Nephron (organoid): ENCODE measurements at regions not wholly inside any gene's neighbourhood (a gene's known extent, or its start where the extent isn't known, plus 50 kb on each side); places are given as distances from the start of the nearest gene placed in this dataset.
"Not testable (repeated sequence)": the region's sequence is repeated elsewhere in the genome, so short reads cannot be mapped to it uniquely, and the experiment has no call there.

Experiments
- H3K27ac Mint-ChIP-seq, 3 experiments: 2 replicates each; pipeline ENCODE4 v1.8.0; 2020; ENCODE audit warnings: mixed read lengths in 3 of 3, mild to moderate bottlenecking in 2 of 3, moderate library complexity in 1 of 3
- H3K27me3 Mint-ChIP-seq: 2 replicates; pipeline ENCODE4 v1.8.0; 2021; ENCODE audit warnings: low read depth, mild to moderate bottlenecking, moderate library complexity, mixed read lengths
- H3K36me3 Mint-ChIP-seq: 2 replicates; pipeline ENCODE4 v1.8.0; 2020; ENCODE audit warnings: low read depth, mixed read lengths
- H3K4me1 Mint-ChIP-seq: 2 replicates; pipeline ENCODE4 v1.8.0; 2020; ENCODE audit warnings: mixed read lengths
- H3K4me3 Mint-ChIP-seq, 3 experiments: 2 replicates each; pipeline ENCODE4 v1.8.0; 2020; ENCODE audit warnings: mild to moderate bottlenecking in 3 of 3, mixed read lengths in 3 of 3, moderate library complexity in 2 of 3
- H3K9me3 Mint-ChIP-seq: 2 replicates; pipeline ENCODE4 v1.8.0; 2020; ENCODE audit warnings: mixed read lengths
- CTCF ChIP-seq, 3 experiments: fragments of 200-600 bp; sonication (generic); IDR thresholded peaks; one replicate each; pipeline ENCODE4 v1.5.0; 2021; ENCODE audit warnings: antibody characterized with exemption in 3 of 3; ENCODE audit not compliant: unreplicated experiment in 3 of 3

DNA sequence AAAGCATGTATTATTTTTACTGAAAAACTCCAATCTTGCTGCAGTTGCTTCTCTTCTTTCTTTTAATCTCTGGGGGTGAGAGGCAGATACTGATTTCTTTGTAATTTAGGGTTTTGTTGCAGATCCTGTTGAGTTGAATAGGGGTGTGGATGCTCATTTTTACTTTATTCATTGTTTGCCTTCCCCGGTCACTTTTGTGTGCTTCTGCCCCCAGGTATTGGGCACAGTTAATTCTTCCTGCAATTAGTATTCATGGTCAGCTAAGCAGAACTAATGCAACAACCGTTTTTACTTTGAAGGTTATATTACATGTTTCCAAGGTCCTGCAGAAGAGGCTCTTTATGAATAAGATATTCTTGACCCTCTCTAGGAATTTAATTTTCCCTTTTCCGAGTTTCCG, 96.4 kb downstream of the BUB3 start:
- TF ChIP-seq CTCF (IDR thresholded peaks at IDR 0.05; ENCODE audit: unreplicated experiment in 3 of 3), result no peak
- Mint-ChIP-seq H3K27me3 (no peaks in the 10 kb centered on the region), H3K36me3 (no peaks in the 10 kb centered on the region), H3K27ac (no peak overlapping the region), H3K9me3 (no peaks in the 10 kb centered on the region), H3K4me1 (peaks cover 4% of the 10 kb centered on the region), H3K4me3 (no peak overlapping the region)

DNA sequence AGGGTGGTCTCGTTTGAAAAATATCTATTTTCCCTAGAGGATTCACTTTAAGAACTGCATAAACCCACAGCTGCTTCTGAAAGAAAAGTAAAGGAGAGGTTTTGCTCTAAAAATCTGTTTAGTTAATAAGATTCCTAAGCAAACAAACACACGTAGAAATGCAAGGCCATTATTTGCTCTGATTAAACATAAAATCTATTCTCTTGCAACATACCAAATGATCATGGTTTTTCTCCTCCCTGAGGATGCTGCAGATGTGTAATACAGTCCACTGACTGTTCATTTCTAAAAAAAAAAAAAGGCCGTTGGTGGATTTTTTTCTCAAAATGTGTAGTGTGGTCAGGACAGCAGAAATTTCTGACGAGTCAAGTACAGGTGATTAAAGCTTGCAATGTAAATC, 98.6 kb downstream of the BUB3 start:
- no peak for TF ChIP-seq CTCF (IDR thresholded peaks at IDR 0.05; ENCODE audit: unreplicated experiment in 3 of 3)
- peaks cover 4% of the 10 kb centered on the region for H3K4me1 Mint-ChIP-seq
- no peaks in the 10 kb centered on the region for H3K36me3 Mint-ChIP-seq
- H3K27ac Mint-ChIP-seq, result no peak overlapping the region
- H3K27me3 Mint-ChIP-seq, result no peaks in the 10 kb centered on the region
- H3K9me3 Mint-ChIP-seq, result no peaks in the 10 kb centered on the region
- H3K4me3 Mint-ChIP-seq, result no peak overlapping the region

DNA sequence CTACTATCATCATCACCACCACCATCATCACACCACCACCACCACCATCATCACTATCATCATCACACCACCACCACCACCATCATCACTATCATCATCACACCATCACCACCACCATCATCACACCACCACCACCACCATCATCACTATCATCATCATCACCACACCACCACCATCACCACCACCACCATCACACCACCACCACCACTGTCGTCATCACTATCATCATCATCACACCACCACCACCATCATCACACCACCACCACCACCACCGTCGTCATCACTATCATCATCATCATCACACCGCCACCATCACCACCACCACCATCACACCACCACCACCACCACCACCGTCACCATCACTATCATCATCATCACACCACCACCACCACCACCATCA, 100.1 kb downstream of the BUB3 start:
- H3K36me3 Mint-ChIP-seq, H3K9me3 Mint-ChIP-seq, H3K27me3 Mint-ChIP-seq, H3K4me3 Mint-ChIP-seq, H3K4me1 Mint-ChIP-seq, H3K27ac Mint-ChIP-seq: not testable (repeated sequence)

GRCh38 chr10:123257904-123258456, 103.8 kb downstream of the BUB3 start:
- H3K4me3 Mint-ChIP-seq, result no peak overlapping the region
- no peak overlapping the region for H3K27ac Mint-ChIP-seq
- H3K4me1 Mint-ChIP-seq, result no peaks in the 10 kb centered on the region
- H3K9me3 Mint-ChIP-seq, result no peaks in the 10 kb centered on the region
- H3K36me3 Mint-ChIP-seq, result no peaks in the 10 kb centered on the region
- H3K27me3 Mint-ChIP-seq, result peaks cover 5% of the 10 kb centered on the region
- TF ChIP-seq CTCF (IDR thresholded peaks at IDR 0.05; ENCODE audit: unreplicated experiment in 3 of 3), result no peak

DNA sequence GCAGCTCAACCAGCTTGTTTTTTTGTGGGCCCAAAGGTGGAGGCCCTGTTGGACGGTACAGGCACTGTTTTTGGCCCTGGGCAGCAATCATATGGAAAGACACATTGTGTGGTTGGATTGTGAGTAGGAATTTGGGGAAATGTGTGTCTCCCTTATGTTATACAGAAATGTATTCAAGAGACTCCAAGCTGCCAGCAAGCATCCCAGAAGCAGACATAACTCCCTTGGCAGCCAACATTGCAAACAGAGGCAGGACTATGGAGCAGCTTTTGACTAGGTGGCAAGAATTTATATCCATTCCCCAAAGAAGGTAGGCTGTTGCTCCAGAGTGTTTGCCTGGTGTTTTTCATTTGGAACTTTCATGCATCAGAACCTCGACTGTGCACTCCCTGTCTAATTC, 104.9 kb downstream of the BUB3 start:
- H3K27me3 Mint-ChIP-seq, result peaks cover 5% of the 10 kb centered on the region
- no peaks in the 10 kb centered on the region for H3K9me3 Mint-ChIP-seq
- no peak overlapping the region for H3K4me3 Mint-ChIP-seq
- H3K36me3 Mint-ChIP-seq, result no peaks in the 10 kb centered on the region
- peaks cover 5% of the 10 kb centered on the region for H3K4me1 Mint-ChIP-seq
- no peak overlapping the region for H3K27ac Mint-ChIP-seq
- TF ChIP-seq CTCF (IDR thresholded peaks at IDR 0.05; ENCODE audit: unreplicated experiment in 3 of 3), result no peak

DNA sequence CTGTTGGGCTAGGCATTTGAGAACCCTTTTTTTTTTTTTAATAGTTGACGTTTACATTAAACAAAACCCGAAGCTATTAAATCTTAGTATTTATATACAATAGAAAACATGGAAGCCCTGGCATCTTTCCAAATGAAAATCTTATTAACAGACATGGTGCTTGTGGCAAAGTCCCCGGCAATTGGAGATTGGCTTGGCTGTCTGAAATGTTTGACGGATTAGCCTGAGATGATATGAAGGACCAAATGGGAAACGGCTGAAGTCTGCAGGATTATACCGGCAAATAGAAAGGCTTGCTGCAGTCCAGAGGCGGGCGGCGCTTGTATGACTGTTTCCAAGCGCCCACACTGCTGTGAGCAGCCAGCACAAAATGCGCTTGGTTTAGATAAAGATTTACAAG, 105.6 kb downstream of the BUB3 start:
- Mint-ChIP-seq H3K27me3 (peaks cover 5% of the 10 kb centered on the region), H3K27ac (no peak overlapping the region), H3K4me1 (peaks cover 5% of the 10 kb centered on the region), H3K4me3 (no peak overlapping the region), H3K36me3 (no peaks in the 10 kb centered on the region), H3K9me3 (no peaks in the 10 kb centered on the region)
- no peak for TF ChIP-seq CTCF (IDR thresholded peaks at IDR 0.05; ENCODE audit: unreplicated experiment in 3 of 3)
